Skeletal muscle tissue (tissue), 3 donors: ENCODE measurements at regions not wholly inside any gene's neighbourhood (a gene's known extent, or its start where the extent isn't known, plus 50 kb on each side); places are given as distances from the start of the nearest gene placed in this dataset.

ENCODE experiments used
- H3K27ac ChIP-seq: one replicate; pipeline ENCODE4 v1.7.0; 2013; ENCODE audit warnings: mild to moderate bottlenecking, low read depth, low read length, inconsistent platforms
- H3K27me3 ChIP-seq, 3 donors: one replicate each; pipeline ENCODE4 v1.7.0; 2013; ENCODE audit warnings: low read length in 3 of 3; ENCODE audit not compliant: control insufficient read depth in 3 of 3, insufficient read depth in 3 of 3
- H3K36me3 ChIP-seq, 3 donors: one replicate each; pipeline ENCODE4 v1.7.0; 2013; ENCODE audit warnings: low read length in 3 of 3; ENCODE audit not compliant: control insufficient read depth in 3 of 3, insufficient read depth in 3 of 3
- H3K4me1 ChIP-seq, 3 donors: one replicate each; pipeline ENCODE4 v1.7.0; 2013; ENCODE audit warnings: low read length in 3 of 3, mild to moderate bottlenecking in 3 of 3; ENCODE audit not compliant: control insufficient read depth in 3 of 3, insufficient read depth in 3 of 3
- H3K4me3 ChIP-seq, 3 donors: one replicate each; pipeline ENCODE4 v1.7.0; 2013; ENCODE audit warnings: low read length in 3 of 3
- H3K9ac ChIP-seq, 3 donors: one replicate each; pipeline ENCODE4 v1.7.0; 2013; ENCODE audit warnings: low read length in 3 of 3, mild to moderate bottlenecking in 3 of 3, moderate library complexity in 2 of 3, low read depth in 1 of 3
- H3K9me3 ChIP-seq, 3 donors: one replicate each; pipeline ENCODE4 v1.7.0; 2013; ENCODE audit warnings: low read length in 3 of 3; ENCODE audit not compliant: control insufficient read depth in 3 of 3
- donor health status: Osteomylitis.

DNA sequence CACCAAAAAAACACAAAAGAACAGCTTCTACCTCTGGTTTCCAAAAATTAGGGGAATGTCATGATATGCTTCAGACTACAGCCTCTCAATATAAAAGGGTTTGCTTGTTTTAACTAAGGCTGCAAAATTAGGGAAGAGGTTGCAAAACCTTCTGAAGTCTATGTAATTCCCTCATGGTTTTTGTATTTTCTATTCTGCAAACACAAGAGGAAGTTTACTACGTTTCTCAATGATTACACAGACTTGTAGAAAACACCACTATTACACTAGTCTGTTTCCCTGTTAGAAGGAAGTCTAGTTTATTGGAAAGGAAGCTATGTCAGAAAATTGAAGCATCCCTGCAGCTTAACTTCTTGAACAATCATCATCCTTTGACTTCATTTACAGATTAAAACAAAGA is 229.7 kb upstream of the FMN2 start:
- H3K27ac ChIP-seq, result no peak overlapping the region
- H3K36me3 ChIP-seq, result no peaks in the 10 kb centered on the region

DNA sequence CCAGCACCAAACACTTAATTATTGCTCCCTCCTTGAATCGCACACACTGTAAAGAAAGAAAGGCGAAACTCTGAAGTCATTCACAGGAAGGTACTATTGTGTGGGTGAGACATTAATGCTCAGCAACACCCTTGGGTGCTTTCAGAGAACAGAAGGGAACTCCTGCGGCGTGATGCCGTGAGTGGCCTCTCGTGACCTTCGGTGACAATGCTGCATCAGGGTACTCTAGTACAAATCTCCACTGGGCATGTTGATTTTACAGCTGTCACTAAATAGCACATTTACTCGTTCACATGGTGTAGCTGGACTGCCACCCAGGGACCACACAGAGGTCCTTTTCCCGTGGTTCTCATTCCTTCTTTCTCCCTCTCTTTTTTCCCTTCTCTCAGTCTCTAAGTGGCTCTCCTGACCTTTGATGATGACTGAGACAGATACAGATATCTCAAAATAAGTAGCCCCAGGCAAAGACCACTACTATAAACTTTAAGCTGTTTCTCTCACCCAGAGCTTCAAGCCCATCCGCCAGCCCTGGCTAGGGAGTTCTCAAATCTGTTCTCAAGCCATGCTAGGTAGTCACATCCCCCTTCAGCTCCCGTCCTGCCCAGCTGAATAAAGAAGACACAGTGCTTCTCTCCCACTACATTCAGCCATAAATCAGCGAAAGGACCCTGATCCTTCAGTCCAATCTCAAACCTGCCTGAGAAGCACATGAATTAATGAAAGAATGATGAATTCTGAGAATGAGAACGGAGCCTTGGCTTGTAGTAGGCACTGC is 223.4 kb upstream of the FMN2 start:
- no peak overlapping the region for H3K4me3 ChIP-seq
- H3K9ac ChIP-seq, result no peak overlapping the region
- no peak overlapping the region for H3K27ac ChIP-seq
- H3K9me3 ChIP-seq, result no peaks in the 10 kb centered on the region
- no peaks in the 10 kb centered on the region for H3K4me1 ChIP-seq
- no peaks in the 10 kb centered on the region for H3K27me3 ChIP-seq
- no peaks in the 10 kb centered on the region for H3K36me3 ChIP-seq

More for the DNA sequence above, 229.7 kb upstream of the FMN2 start:
- no peak overlapping the region for H3K9ac ChIP-seq
- no peaks in the 10 kb centered on the region for H3K4me1 ChIP-seq
- H3K27me3 ChIP-seq, result no peaks in the 10 kb centered on the region
- H3K9me3 ChIP-seq, result no peaks in the 10 kb centered on the region
- no peak overlapping the region for H3K4me3 ChIP-seq

DNA sequence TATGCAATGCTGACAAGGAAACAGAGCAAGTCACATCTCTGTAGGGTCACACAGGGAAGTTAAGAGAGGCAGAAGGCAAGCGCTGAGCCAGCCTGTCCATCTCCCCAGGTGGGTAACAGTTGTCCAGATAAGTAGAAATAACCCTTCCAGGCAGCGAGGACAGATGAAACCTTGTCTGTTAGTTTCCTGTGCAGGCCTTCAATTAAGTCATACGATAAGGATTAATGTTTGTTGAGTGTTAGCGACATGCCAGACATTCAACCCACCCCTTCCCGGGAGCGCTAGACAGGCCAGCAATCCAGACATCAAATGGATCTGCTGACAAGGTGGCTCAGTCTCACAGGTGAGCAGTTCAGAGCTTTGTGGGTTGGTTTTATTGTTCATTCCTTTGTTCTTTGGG is 221.5 kb upstream of the FMN2 start:
- Histone ChIP-seq H3K36me3 (no peaks in the 10 kb centered on the region), H3K4me3 (no peak overlapping the region), H3K9me3 (no peaks in the 10 kb centered on the region), H3K27ac (no peak overlapping the region), H3K27me3 (no peaks in the 10 kb centered on the region), H3K9ac (no peak overlapping the region), H3K4me1 (no peaks in the 10 kb centered on the region)

DNA sequence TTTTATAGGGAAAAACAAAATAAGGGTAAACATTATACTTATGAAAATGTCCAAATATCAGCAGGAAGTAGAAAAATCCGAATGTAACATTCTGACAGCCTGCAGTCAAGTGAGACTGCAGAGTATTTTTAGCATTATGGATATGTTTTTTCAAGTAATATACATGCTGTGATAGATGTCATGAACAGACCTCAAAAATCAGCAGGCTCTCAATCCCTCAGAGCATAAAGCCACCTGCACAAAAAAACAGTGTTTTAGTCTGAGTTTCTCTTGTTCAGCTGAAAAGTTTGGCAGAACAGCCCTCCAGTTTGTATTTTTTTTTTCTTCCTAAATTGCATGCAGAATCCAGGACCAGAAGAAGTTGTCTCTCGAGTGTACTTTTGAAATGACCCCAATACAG is 219.1 kb upstream of the FMN2 start:
- H3K4me1 ChIP-seq, result no peaks in the 10 kb centered on the region
- no peaks in the 10 kb centered on the region for H3K27me3 ChIP-seq
- H3K9ac ChIP-seq, result no peak overlapping the region
- no peak overlapping the region for H3K27ac ChIP-seq
- no peaks in the 10 kb centered on the region for H3K9me3 ChIP-seq
- H3K36me3 ChIP-seq, result no peaks in the 10 kb centered on the region
- no peak overlapping the region for H3K4me3 ChIP-seq

DNA sequence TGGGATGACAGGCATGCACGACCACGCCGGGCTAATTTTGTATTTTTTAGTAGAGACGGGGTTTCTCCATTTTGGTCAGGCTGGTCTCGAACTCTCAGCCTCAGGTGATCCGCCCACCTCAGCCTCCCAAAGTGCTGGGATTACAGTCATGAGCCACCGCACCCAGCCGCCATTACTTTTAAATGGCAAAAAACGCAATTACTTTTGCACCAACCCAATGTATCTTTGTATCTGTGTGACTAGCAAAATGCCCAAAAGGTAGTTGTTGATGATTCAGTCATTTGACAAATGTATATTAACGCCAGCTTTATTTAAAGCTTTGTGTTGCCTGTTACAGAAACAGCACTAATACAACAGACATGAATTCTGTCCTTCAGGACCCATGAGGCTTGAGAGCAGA is 216.9 kb upstream of the FMN2 start:
- H3K9ac ChIP-seq, result no peak overlapping the region
- no peak overlapping the region for H3K4me3 ChIP-seq
- H3K9me3 ChIP-seq, result no peaks in the 10 kb centered on the region
- H3K4me1 ChIP-seq, result no peaks in the 10 kb centered on the region
- no peaks in the 10 kb centered on the region for H3K27me3 ChIP-seq
- H3K36me3 ChIP-seq, result no peaks in the 10 kb centered on the region
- no peak overlapping the region for H3K27ac ChIP-seq

DNA sequence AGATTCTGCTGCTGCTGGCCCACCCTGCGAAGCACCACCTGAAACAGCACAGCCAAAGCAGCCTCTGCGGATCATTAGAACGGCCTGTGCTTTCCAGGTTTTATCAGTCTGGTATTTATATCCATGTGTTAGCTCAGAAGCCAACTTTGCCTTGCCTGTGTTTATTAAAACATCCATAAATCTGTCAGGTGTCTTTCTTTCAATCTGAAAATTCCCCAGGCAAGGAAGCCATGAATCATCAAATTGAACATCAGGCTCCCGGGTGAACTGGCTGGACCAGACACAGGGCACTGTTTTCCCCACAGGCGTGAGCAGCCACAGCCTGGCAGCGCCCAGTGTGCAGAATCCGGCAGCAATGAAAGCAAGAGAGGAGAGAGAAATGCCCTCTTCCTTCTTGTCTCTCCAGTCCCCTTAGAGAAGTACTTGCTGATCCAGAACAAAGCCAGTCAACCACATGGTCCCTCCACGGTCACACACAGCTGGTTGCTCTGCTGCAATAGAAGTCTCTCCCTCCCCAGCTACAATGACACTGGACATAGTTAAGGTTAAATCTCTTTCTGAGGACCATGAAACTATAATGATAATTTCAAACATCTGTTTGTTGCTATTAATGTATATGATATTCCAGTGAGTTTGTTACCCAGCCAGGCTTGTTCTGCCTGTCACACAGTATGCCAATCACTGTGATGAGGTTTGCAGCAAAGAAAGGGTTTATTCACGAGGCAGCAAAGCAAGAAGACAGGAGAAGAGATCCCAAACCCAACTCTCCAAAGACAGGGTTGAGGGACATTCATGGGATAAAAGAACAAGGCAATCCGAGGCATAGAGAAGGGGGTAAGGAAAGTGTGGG is 212.1 kb upstream of the FMN2 start:
- no peaks in the 10 kb centered on the region for H3K9me3 ChIP-seq
- H3K36me3 ChIP-seq, result no peaks in the 10 kb centered on the region
- H3K9ac ChIP-seq, result no peak overlapping the region
- no peaks in the 10 kb centered on the region for H3K4me1 ChIP-seq
- H3K27ac ChIP-seq, result no peak overlapping the region
- H3K27me3 ChIP-seq, result no peaks in the 10 kb centered on the region
- no peak overlapping the region for H3K4me3 ChIP-seq

DNA sequence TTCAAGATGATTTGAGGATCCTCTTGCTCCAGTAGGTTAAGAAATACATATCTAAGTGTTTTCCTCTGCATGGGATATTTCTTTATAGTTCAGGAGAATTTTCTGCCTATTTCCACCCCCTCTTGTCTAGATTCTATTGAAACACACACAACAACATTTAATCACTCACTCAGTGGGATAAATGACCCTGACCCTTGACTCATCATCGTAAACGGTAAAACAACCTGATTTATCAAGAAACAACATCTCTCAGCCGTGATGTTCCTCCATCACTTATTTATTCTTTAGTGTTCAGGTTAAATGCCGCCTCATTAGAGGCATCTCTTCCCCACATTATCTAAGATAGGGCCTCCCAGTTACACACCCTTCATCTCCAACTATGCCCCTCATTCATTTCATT is 208.7 kb upstream of the FMN2 start:
- Histone ChIP-seq H3K27me3 (no peaks in the 10 kb centered on the region), H3K4me1 (no peaks in the 10 kb centered on the region), H3K27ac (no peak overlapping the region), H3K36me3 (no peaks in the 10 kb centered on the region), H3K9me3 (no peaks in the 10 kb centered on the region), H3K9ac (no peak overlapping the region), H3K4me3 (no peak overlapping the region)

DNA sequence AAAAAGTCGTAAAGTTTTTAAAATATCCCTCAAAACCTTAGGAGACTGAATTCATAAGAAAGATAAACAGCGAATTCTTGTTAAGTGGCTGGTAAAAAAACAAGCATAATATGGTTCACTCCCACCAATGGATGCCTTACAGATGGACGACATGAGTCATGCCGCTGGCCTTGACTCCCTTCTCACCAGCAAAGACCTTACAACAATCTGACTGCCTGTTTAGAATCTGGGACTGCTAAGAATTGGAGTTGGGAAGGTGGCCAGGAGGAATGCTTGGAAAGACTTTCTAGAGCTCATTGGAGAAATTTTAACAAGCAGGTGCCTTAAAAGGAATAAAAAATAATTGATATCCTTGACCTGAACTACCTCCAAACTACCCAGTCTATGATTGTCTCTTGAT is 206.9 kb upstream of the FMN2 start:
- Histone ChIP-seq H3K9me3 (no peaks in the 10 kb centered on the region), H3K4me3 (no peak overlapping the region), H3K9ac (no peak overlapping the region), H3K4me1 (no peaks in the 10 kb centered on the region), H3K27ac (no peak overlapping the region), H3K36me3 (no peaks in the 10 kb centered on the region), H3K27me3 (no peaks in the 10 kb centered on the region)

DNA sequence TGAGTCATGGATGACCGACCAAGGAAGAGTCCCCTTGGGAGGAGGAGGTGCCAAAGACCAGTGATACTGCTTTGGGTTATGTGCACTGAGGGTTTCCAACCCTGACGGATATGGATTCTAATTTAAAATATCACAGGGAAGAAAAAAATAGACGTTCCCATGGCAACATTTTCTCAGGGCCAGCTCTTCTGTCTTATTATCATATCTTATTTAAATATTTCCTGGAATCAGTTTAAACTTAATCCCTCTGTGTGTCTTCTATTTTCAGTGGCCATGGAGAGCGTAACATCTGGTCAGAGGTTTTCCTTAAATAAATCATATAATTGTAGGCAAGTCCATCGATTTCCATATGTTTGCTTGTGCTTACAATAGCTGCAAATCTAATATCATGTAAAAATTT is 205.4 kb upstream of the FMN2 start:
- Histone ChIP-seq H3K27ac (no peak overlapping the region), H3K9ac (no peak overlapping the region)

DNA sequence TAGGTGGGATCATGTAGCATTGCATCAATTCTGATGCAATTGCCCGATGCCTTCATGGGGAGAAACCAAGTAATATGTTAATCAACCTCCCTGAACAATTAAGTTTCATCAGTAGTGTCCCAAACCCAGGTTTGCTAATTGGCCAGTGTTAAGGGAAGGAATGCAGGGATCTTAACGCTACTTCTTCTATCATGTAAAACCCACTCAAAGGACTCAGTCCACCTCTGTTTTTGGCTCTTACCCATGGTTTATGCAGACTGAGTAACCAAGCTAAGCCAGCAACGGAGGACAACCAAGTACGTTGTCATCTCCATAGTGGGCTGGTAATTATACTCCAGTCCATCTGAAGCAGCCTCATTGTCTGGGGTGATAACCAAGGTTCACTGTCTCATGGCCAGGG is 203.0 kb upstream of the FMN2 start:
- no peaks in the 10 kb centered on the region for H3K36me3 ChIP-seq
- H3K27ac ChIP-seq, result no peak overlapping the region
- H3K27me3 ChIP-seq, result no peaks in the 10 kb centered on the region
- no peaks in the 10 kb centered on the region for H3K4me1 ChIP-seq
- H3K4me3 ChIP-seq, result no peak overlapping the region
- H3K9ac ChIP-seq, result no peak overlapping the region
- no peaks in the 10 kb centered on the region for H3K9me3 ChIP-seq

More for the DNA sequence above, 205.4 kb upstream of the FMN2 start:
- no peaks in the 10 kb centered on the region for H3K27me3 ChIP-seq
- H3K9me3 ChIP-seq, result no peaks in the 10 kb centered on the region
- no peaks in the 10 kb centered on the region for H3K4me1 ChIP-seq
- no peaks in the 10 kb centered on the region for H3K36me3 ChIP-seq
- H3K4me3 ChIP-seq, result no peak overlapping the region
